C4-2B (cell line): ENCODE measurements at regions not wholly inside any gene's neighbourhood (a gene's known extent, or its start where the extent isn't known, plus 50 kb on each side); places are given as distances from the start of the nearest gene placed in this dataset.

Experiments used
- CTCF ChIP-seq: fragments of 450-650 bp; conservative IDR thresholded peaks from 2 replicates; pipeline ENCODE4 v1.5.1; 2017; ENCODE audit warnings: mild to moderate bottlenecking
- ZFX ChIP-seq: fragments of 450-650 bp; IDR thresholded peaks from 2 replicates; pipeline ENCODE4 v1.6.1; 2017

GRCh38 chr5:148769941-148770340 is 56.5 kb upstream of the ADRB2 start:
- TF ChIP-seq CTCF (no peak), ZFX (no peak)
